HG02798 (cell line): ENCODE measurements at regions not wholly inside any gene's neighbourhood (a gene's known extent, or its start where the extent isn't known, plus 50 kb on each side); places are given as distances from the start of the nearest gene placed in this dataset.
A peak's percentile ranks its signal among the peaks of the same experiment; 100 is the strongest.

ENCODE experiments used
- ATAC-seq: cut with Tn5 transposase; IDR thresholded peaks from one replicate; pipeline ENCODE4 v1.9.1; 2021; ENCODE audit warnings: mild to moderate bottlenecking; ENCODE audit not compliant: unreplicated experiment, poor library complexity

DNA sequence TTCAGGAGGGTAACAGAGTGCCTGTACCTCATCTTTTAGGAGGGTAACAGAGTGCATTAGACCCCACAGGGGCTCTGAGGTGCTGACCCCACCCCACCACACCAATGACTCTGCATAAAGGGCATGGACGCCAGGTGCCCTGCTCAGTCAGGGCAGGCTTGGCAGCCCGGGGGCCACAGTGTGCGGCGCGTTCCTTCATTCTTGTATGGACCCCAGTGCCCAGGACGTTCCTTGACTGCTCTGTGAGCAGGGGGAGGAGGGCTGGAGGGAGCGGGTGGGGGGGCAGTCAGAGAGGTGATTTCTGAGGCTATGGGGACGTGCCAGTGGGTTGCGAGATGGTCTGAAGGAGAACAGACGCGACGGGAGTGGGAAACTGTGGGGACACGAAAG is 168.7 kb upstream of the NCK2 start:
- ATAC-seq, result no peak

DNA sequence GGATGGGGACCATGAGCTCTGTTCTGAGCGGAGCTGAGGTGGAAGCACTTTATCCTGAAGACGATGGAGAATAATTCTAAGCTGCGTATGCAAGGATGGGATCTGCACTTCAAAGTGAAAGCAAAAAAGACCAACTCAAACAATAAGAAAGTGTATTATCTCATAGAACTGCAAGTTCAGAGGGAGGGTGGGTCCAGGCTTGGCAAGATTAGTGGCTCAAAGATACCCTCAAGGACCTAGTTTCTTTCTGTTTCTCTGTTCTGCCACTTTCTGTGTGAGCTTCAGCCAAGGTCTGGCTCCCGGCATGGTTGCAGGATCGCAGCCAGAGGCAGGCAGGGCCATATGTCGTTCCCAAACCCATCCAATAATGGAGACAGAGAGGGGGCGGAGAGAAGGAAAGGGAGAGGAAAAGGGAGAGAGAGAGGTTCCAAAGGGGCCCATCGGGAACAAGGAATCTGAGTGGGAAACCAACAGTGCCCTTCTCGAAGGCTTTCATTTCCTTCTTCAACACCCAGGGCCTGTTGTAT is 169.2 kb upstream of the NCK2 start:
- no peak for ATAC-seq

DNA sequence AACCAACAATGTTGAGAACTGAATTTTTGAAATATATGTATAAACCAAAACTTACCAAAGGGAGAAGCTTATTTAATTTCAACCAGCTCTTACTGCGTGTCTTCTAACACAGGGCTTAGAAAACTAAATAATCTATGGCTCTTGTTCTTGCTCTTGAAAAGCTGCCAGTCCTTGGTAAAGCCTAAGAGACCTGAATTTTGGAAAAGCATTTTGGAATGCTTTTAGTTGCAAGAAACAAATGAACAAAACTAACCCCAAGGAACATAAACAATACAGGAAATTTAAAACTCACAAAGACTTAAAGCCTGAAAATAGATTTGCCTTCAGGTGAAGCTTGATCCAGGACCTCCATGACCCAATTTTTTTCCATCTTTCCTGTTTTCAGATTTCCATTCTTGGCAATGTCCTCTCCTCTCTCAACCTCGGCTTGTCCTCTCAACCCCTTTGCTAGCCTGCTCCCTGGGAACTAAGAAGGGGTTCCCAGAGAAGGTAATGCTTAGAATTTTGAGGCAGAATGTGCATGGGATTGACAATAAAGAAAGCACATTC is 169.8 kb upstream of the NCK2 start:
- ATAC-seq, result no peak

DNA sequence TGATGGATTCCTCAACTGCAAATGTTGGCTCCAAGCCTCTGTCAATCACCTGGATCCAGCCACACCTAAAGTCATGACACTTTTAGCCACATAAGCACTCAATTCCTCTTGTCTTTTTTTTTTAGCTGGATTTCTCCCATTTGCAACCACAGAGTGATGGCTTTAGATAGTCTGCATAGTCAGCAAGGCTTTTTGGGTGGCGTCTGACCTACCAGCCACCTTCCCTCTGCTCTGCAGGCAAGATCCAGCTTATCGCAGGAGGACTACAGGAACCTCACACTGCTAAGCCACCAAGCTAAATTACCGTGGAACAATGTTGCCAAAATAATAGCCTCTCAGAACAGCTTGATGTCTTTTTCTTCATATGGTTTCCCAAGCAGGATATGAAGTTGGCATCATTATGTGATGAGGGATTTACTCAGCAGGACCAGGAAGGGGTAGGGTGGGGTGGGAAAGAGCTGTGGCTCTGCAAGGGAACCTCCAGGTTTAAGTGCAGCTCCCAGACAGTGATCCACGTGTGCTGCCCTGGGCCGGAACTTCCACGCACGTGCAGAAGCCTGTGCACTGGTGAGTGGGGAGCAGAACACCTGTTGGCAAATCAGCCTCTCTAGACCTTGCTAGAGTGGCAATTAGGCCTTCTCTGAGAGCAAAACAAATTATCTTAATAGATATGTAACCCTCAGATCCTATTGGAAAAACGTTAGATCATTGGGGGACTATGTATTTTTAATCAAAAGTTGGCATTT is 170.6 kb upstream of the NCK2 start:
- ATAC-seq, result no peak

DNA sequence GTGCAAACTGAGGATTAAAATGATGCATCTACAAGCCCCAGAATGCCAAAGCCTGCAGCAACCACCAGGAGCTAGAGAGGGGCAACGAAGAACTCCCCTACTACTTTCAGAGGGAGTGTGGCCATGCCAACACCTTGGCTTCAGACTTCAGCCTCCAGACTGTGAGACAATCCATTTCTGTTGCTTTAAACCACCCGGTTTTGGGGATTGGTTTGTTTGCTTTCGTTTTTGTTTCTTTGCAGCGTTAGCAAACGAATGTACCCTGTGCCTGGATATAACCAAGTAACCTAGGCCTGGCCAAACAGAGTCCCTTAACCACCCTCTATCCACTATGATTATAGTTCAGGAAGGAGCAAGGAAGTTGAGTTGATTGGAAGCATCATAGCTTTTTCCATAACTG is 171.2 kb upstream of the NCK2 start:
- ATAC-seq, result no peak

DNA sequence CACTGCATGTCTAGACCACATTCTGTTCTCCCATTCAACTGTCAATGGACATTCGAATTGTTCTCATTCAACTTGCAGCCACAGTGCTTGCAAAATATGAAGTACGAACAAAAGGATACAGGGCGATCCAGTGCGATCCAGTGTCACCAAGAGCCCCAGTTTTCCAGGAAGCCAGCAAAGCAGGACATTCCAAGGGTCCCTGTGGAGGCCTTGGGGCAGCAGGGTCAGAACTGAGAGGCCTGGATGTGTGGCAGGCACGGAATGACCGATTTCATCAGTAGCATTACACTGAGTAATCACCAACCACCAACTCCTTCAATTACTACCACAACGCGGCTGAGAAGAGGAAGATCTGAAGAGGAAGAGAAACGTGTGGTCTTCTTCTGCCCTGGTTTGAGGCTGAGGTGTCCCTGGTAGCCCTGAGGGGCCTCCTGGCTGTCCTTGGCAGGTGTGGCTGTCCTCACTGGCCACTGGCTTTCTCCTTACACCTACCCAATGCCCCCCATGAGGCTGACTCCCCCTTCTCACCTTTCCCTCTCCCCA is 172.7 kb upstream of the FHL2 start:
- ATAC-seq, result peak; percentile 59

DNA sequence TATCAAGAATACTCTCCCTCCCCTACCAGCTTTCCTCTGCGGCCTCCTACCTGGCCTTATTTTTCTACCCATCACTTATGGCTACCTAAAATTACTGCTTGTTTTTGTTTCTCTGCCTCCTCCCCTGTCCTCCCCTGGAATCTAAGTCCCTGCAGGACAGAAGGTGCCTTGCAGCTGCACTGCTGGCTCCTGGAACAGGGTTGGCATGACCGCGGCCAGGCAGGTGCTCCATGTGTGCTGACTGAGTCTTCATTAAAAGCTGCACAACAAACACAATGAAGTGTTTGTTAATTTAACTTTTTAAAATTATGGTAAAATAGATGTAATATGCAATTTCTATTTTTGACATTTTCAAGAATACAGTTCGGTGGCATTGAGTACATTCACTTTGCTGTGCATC is 171.9 kb upstream of the FHL2 start:
- no peak for ATAC-seq

DNA sequence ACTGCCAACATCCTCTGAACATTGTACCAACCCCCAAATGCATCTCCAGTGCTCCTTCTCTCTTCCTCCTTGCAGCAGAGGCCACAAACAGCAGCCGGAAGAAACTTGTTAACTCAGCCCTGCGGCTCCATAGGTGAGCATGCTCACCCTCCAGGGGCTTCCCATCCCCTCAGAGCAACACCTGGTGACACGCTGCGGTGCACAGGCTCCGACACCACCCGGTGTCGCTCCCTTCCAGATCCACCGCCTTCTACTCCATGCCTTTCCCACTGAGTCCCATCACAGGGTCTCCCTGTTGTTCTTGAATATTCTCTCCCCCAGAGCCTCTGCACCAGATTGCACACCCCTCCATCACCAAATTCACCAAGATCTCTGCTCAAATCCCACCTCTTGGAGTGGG is 171.5 kb upstream of the FHL2 start:
- ATAC-seq, result no peak

DNA sequence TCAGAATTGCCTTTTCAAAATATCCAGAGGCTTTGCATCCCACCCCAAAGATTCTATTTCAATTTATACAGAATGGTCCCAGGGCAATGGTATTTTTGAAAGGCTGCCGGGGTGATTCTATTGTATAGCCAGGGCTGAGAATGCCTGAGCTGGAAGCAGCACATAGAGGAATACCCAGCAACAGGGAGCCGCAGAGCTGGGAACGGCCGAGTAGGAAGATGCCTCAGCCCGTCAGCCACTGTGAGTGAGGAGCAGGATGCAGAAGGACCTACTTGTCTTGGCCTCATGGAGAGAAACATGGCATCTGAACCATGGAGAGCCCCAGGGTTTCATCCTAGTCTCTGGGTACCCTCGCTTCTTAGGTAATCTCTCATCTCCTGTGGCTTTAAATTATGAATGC is 170.8 kb upstream of the FHL2 start:
- no peak for ATAC-seq

DNA sequence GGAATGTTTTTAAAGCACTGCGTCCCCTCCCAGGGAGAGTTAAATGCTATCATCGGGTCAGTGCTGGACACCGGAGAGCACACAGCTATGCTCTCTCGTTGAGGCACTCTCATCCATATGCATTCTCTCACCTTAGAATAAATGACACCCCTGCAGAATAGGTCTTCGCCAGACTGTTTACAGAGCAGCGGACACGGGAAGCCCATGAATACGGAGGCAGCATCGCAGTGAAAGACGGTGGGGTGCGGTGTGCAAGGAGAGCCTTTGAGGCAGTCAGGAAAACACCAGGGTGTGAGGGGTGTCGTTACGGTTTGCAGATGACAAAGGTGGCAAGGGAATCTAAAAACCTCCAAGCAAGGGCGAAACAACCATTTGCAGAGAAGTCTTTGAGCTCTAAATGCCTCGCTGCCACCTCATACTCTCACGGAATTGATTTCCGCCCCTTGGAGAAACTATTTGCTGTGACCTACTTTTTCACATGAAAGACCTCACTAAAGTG is 169.2 kb upstream of the FHL2 start:
- ATAC-seq, result no peak

DNA sequence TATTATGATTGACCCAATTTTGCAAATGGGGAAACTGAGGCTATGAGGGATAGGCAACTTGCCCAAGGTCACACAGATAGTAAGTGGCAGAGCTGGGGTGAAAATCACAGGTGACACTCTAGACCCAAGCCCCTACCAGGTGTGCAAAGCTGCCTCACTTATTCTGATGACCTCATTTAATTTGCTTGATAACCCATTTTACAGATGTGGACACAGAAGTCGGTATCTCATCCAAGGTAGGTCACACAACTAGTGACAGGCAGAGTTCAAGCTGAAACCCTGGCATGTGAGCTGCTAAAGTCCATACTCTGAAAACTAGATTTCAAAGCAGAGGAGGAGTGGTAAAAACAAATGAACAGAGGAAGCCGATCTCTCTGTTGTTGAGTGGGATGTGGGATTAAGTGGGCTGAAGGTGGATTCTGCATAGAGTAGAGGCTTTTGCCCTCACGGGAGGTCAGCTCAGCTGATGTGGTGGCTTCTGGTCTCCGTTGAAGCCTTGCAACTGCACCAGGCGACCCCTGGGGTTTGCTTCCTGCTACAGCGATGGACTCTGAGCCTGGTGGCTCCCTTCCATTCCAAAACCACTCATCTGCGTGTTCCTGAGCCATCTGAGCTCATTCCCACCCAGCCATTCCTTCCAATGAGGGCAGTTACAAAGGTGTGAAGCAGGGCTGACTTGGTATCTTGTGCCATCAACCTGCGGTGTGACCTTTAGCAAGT is 164.3 kb upstream of the FHL2 start:
- ATAC-seq, result no peak

DNA sequence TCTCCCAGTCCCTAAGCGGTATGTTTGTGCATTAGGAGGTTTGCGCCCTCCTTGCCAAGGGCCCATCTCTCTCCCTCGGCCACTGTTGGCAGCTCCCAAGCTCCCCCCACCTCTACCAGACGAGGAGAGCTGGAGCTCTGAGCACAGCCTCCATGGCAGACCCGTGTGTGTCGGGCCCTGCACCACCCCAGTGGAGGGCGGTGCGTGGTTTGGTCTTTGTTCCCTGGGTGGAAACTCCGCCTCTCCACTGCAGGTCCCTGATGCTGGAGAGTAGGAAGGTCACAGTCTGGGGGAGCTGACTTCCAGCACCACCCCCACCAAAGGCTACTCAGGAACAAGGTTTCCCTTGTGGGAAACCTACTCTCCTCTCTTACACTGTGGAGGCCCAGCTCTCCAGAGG is 162.6 kb upstream of the FHL2 start:
- ATAC-seq, result no peak

DNA sequence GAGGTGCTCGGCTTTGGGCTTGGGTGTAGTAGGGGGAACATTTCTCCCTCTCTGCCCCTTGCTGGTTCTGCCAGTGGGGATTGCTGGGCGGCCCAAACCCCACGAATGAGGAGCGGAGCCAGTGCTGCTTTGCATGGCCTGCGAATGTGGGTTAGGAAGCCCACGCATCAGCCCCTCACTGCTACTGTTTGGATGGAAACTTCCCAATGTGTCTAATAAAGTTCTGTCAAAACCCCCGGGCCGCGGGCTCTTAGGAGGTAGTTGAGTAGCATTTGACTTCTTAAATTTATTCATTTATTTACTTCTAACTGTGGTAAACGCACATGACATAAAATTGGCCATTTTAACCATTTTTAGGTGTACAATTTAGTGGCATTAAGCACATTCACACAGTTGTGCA is 161.3 kb upstream of the FHL2 start:
- ATAC-seq, result no peak

DNA sequence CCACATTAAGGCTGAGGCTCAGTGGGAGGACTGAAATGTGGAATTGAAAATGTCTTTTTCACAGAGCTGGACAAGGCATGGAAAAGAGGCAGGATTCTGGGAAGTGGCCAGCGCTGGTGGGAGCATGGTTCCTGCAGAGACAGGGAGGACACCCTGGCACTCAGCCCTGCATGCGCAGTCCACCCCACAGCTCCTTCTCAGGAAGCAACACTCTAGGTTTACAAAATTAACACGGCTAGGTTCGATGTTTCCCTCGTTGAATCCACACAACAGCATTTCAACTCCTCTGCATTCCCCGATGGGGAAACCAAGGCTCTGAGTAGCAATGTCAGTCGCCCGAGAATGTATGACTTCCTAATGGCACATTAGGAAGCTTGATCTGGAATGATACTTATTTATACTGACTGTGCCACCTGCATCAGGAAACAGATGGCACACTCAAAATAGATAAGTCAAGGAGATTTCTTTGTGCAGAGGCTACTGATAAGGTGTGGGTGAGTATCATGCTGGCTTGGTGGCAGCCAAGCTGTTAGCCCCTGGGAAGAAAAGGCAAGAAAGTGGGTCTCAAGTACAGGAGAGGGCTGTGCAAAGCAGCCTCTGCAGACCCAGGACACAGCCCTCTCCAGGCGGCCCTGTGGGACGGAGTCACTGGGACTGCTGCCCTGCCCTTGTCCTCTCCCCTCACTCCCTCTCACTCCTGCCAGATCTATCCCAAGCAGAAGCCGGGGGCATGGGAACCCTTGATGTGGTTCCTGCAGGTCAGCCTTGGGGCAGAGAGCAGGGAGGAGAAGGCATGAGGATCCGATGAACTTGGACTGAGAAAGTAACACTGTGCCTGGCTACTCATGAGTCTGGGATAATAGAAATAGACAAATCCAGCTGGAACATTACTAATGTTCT is 158.4 kb upstream of the FHL2 start:
- no peak for ATAC-seq

DNA sequence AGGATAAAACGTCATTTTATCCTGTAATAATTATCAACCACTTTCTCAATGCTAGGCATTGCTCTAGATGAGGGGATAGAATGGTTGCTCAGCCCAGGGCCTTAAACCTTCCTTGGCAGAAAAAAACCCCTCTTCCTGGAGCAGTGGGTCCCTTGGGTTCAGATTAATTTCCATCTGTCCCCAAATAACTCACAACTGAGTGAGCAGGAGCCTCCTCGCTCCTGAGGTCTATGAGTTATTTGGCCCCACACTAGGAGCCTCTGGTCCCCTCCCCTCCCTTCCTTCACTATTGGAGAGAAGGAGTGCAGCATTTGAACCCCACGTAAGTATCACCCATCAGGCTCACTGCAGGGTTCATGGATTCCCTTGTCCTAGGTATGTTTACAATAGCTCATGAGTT is 157.5 kb upstream of the FHL2 start:
- no peak for ATAC-seq

DNA sequence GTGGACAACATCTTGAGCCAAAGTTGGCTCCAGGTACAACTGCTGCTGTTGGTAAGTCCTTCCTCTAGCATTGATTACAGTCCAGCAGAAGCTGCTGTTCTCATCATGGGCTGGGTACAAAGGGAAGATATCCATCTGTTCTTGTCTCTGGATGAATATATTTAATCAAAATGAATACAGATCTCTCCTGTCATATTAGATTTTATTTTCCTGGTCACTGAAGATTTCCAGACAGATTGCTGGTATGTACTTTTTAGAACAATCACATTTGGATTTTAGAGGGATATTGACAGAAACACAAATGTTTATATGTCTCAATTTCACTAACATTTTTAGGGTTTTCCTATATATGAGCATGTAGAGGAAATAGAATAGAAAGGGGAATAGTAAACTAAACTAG is 155.4 kb upstream of the FHL2 start:
- no peak for ATAC-seq

DNA sequence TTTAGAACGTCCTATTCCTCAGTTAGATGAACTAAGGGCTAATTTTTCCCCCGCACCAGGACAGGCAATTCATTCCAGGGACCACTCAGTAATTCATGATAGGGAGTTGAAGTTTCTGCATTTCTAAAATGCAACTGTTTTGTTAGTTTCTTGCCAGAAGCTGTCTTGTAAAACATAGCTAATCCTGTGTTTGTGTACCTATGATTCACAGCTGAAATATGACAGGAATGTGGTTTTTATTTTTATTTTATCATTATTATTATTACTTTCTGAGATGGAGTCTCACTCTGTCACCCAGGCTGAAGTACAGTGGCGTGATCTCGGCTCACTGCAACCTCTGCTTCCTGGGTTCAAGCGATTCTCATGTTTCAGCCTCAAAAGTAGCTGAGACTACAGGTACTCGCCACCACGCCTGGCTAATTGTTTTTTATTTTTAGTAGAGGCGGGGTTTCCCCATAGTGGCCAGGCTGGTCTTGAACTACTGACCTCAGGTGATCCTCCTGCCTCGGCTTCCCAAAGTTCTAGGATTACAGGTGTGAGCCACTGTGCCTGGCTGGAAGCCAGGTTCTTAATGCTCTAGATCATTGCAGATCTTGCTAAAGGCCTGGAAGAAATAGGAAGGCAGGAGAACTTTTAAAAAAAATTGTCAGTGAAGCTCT is 154.8 kb upstream of the FHL2 start:
- no peak for ATAC-seq

DNA sequence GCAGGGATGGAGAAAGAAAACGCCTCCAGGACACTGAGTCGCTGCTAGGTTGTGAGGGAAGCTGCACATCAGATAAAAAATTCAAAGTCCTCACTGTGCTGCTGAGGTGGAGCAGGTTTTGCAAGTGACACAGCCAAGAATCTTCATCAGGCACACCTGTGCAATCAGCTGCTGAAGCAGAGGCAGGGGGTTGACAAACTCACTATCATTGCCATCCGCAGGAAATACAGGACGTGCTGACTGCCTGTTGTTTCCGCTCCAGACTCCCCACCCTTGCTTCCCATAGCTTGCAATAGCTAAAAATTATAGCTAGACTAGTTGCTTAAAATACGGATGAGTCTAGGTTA is 147.8 kb upstream of the FHL2 start:
- ATAC-seq, result no peak

DNA sequence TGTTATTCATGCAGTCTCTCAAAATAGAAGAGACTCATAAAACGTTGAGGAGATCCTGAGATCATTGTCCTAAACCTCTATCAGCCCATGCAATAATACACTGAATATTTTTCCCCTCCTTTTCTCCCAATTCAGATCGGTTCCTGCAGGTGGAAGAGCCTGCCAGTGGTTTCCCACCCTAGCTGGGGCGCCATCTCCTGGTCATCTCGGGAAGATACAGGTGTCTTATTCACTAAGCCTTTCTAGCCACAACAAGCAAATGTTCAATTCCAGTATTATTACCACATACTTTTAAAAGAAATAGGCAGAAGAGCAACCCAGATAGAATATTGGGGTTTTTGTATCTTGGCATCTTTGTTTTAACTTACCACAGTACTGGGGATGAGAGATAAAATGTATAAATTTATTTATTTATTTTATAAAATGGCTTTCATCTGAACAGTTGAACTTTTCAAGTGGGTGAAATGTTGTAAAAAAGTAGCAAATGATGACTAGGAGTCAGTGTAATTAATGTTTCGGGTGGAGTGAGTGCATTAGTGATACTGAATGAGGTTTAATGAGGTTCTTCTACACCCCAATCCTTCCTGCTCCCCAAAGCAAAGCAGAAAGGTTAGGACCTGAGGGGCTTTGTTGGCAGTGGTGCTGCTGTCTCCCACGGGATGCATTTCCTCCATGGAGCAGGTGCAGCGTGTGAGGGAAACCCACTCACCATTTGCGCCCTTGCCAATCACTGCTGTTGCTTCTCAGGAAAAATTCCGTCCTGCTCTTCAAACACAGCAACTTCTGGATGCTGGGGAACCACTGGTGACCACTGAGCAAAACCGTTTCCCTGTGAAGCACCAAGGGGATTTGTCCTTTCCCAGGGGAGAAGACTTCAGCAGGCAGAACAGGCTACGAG is 147.1 kb upstream of the FHL2 start:
- peak; percentile 62 for ATAC-seq
